ENCODE measurements at regions not wholly inside any gene's neighbourhood (a gene's known extent, or its start where the extent isn't known, plus 50 kb on each side); places are given as distances from the start of the nearest gene placed in this dataset.

DNA sequence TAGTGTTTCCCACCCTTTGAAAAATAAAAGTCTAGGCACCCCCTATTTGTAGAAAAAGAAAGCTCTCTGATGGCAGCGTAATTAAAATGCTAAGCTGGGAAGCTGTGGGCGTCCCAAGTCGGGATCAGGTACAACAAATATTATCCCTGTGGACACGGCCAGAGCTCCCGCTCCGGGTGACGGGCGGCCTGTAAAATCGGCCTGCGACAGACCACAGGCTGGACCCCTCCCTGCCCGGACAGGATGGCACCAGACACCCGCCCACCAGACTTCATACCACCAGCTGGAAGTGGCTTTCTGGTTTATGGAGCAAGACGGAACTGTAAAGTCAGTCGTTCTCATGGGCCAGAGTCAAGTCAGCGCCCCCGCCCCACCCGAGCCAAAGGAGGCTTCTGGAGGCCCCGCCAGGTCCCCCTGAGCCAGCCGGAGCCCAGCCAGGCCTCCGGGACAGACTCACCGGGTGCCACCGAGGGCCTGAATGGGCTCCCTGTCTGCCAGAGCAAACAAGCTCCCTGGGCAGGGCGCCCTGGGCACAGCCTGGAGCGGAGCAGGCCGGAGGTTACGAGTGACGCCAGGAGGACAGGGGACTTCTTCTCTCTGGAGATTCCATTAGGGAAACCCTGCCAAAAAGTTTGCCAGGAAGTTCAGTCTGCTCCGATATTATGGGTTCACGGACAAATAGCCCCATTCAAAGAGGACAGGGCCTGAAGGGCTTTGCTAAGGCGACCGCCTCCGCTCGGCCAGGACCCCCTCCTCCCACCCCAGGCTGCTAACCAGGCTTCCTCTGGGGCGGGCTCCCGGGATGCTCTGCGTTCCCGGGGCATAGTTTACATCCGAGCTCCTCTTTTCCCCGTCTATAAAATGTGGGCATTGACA is 173.7 kb downstream of the ERCC6L2 start:
- Histone ChIP-seq H3K27ac (peak overlapping the region; percentile 89 to 96), H3K9me3 (no peaks in the 10 kb centered on the region), H3K27me3 (replicated peaks; ENCODE audit: insufficient read depth) (no peaks in the 10 kb centered on the region), H3K36me3 (no peaks in the 10 kb centered on the region), H3K4me1 (replicated peaks) (peaks cover 24% of the 10 kb centered on the region), H3K4me3 (peak overlapping the region in 1 of 2 donors; percentile 7)
- intact Hi-C loops (cut with DNase I), result no loop called here
- WGBS, result 37% methylated on average over 39 of the region's 39 CpGs
- TF ChIP-seq, protein P1, sequence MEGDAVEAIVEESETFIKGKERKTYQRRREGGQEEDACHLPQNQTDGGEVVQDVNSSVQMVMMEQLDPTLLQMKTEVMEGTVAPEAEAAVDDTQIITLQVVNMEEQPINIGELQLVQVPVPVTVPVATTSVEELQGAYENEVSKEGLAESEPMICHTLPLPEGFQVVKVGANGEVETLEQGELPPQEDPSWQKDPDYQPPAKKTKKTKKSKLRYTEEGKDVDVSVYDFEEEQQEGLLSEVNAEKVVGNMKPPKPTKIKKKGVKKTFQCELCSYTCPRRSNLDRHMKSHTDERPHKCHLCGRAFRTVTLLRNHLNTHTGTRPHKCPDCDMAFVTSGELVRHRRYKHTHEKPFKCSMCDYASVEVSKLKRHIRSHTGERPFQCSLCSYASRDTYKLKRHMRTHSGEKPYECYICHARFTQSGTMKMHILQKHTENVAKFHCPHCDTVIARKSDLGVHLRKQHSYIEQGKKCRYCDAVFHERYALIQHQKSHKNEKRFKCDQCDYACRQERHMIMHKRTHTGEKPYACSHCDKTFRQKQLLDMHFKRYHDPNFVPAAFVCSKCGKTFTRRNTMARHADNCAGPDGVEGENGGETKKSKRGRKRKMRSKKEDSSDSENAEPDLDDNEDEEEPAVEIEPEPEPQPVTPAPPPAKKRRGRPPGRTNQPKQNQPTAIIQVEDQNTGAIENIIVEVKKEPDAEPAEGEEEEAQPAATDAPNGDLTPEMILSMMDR (IDR thresholded peaks at IDR 0.05), result no peak
- TF ChIP-seq POLR2AphosphoS5 (IDR thresholded peaks at IDR 0.05), result peak; percentile 45
- peak; percentile 88 for DNase-seq (ENCODE audit: low spot score)

DNA sequence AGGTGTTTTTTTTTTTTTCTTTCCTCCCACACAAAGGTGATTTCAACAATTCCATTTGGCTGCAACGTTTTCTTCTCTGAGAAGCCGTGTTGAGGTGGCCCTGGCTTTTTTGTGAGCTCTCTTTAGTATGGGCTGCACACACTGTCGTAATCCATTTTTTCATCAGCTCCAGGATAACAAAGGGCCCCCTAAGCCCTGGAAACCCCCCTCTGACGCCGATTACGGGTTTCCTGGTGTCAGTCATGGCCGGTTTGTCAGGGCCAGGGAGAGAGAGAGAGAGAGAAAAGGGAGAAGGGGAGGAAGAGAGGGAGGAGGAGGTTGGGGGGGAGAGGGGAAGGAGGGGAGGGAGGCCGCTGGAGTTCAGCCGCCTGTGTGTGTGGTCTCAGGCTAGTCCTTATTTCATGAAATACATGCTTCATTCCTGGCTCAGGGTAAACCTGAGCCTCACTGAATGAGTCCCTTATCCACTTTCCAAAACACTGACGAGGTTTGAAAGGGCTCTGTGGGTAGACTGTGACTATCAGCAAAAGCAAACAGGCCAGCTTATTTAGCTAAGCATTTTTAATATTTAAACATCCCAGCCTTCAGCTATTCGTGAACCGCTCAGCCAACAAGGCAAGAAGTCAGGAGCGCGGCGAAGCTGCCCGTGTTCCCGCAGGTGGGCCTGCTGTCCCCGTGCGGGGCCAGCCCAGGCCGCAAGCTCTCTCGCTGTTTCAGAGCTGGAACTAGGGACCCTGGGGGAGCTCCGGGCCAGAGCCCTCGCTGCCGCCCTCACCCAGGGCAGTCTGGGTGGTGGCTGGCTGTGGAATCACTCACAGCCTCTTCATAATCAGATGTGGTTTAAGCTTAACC is 172.8 kb downstream of the ERCC6L2 start:
- H3K4me1 ChIP-seq (replicated peaks), result peaks cover 24% of the 10 kb centered on the region
- intact Hi-C loops (cut with DNase I), result no loop called here
- H3K27ac ChIP-seq, result peak overlapping the region; percentile 89 to 96
- H3K9me3 ChIP-seq, result no peaks in the 10 kb centered on the region
- H3K4me3 ChIP-seq, result peak overlapping the region in 1 of 2 donors; percentile 7
- peak; percentile 58 for DNase-seq (ENCODE audit: low spot score)
- no peaks in the 10 kb centered on the region for H3K27me3 ChIP-seq (replicated peaks; ENCODE audit: insufficient read depth)
- WGBS, result 11% methylated on average over 24 of the region's 24 CpGs
- no peaks in the 10 kb centered on the region for H3K36me3 ChIP-seq
- TF ChIP-seq, protein P1 (IDR thresholded peaks at IDR 0.05), result no peak
- TF ChIP-seq POLR2A (IDR thresholded peaks at IDR 0.05) (no peak), POLR2AphosphoS5 (IDR thresholded peaks at IDR 0.05) (no peak)

DNA sequence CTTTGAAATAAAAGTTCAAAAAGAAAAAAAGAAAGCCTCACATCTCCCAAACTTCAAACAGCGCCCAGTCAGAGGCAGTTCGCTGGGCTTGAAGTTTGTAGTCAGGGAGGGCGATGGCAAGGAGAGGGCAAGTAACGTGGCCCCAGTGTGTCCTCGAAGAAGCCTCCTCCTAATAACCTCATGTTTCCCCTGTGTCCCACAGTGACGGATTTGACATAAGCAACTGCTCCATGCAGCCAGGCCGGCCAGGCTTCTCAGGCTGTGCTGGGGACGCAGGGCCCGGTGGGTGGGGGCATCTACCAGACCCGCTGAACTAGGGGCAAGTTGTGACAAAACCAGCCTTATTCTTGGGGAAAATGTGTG is 172.2 kb downstream of the ERCC6L2 start:
- Histone ChIP-seq H3K27ac (peak overlapping the region; percentile 89 to 96), H3K9me3 (no peaks in the 10 kb centered on the region), H3K27me3 (replicated peaks; ENCODE audit: insufficient read depth) (no peaks in the 10 kb centered on the region), H3K36me3 (no peaks in the 10 kb centered on the region), H3K4me3 (no peak overlapping the region), H3K4me1 (replicated peaks) (peaks cover 24% of the 10 kb centered on the region)
- intact Hi-C loops (cut with DNase I), result no loop called here
- TF ChIP-seq, protein P1 (IDR thresholded peaks at IDR 0.05), result no peak
- no peak for TF ChIP-seq POLR2A (IDR thresholded peaks at IDR 0.05)
- no peak for TF ChIP-seq POLR2AphosphoS5 (IDR thresholded peaks at IDR 0.05)
- WGBS, result 50% methylated on average over 10 of the region's 10 CpGs
- DNase-seq (ENCODE audit: low spot score), result peak; percentile 29

- H3K27ac ChIP-seq, result peak overlapping the region; percentile 89 to 96
- peaks cover 24% of the 10 kb centered on the region for H3K4me1 ChIP-seq (replicated peaks)
- no peaks in the 10 kb centered on the region for H3K9me3 ChIP-seq
- no peak overlapping the region for H3K4me3 ChIP-seq
- intact Hi-C loops (cut with DNase I), result no loop called here
- TF ChIP-seq, protein P1 (IDR thresholded peaks at IDR 0.05), result no peak
- TF ChIP-seq POLR2A (IDR thresholded peaks at IDR 0.05), result no peak
- no peak for TF ChIP-seq POLR2AphosphoS5 (IDR thresholded peaks at IDR 0.05)
- H3K27me3 ChIP-seq (replicated peaks; ENCODE audit: insufficient read depth), result no peaks in the 10 kb centered on the region
- no peak for DNase-seq (ENCODE audit: low spot score)
- WGBS, result 73% methylated on average over 16 of the region's 16 CpGs
- no peaks in the 10 kb centered on the region for H3K36me3 ChIP-seq
Measured at GRCh38 chr9:96047116-96047639, 171.7 kb downstream of the ERCC6L2 start.

Data from prostate gland (tissue), 2 donors.